ENCODE measurements at regions not wholly inside any gene's neighbourhood (a gene's known extent, or its start where the extent isn't known, plus 50 kb on each side); places are given as distances from the start of the nearest gene placed in this dataset.

DNA sequence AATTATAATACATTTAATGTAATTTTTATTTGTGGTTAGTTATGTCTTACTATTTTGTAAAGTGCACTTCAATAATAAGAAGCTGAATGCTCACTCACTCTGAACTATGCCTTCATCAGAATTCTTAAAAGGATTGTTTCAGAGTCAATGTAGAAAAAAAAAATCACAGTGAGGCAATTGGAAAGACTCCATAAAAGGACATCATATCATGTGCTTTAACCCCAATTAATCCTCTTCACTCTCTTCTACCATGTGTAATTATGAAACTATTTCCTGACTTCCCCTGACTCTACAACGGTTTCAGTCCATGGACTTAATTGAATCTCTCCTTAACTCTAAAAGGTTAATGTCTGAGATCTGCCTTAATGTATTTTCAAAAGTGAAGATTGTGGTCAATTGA lies 250.4 kb upstream of the ALG10 start:
- TF ChIP-seq POLR2AphosphoS5 (IDR thresholded peaks at IDR 0.05; ENCODE audit: low read depth) (no peak), CTCF (IDR thresholded peaks at IDR 0.05; ENCODE audit: insufficient read depth, low read length) (no peak)
